D721Med (cell line): ENCODE measurements at regions not wholly inside any gene's neighbourhood (a gene's known extent, or its start where the extent isn't known, plus 50 kb on each side); places are given as distances from the start of the nearest gene placed in this dataset.

Source experiments
- DNase-seq: peaks from one replicate; pipeline ENCODE4 v3.0.0; 2011; ENCODE audit warnings: low spot score; ENCODE audit not compliant: insufficient read length
- FAIRE-seq: peaks from 2 replicates; lab custom pipeline; 2011; peaks lifted over from hg19 to GRCh38; lab: Jason Lieb, UNC
- CTCF ChIP-seq: IDR thresholded peaks from 2 replicates; pipeline ENCODE4 v1.5.1; 2012; ENCODE audit warnings: mild to moderate bottlenecking, control low read depth; ENCODE audit not compliant: insufficient read depth; ENCODE audit errors: missing control alignments

GRCh38 chr16:9249534-9249933, 158.1 kb downstream of the HAPSTR1 start:
- TF ChIP-seq CTCF: no peak
- FAIRE-seq (no peak), DNase-seq (no peak)

- no peak for TF ChIP-seq CTCF
- no peak for DNase-seq
Measured at GRCh38 chr16:9251026-9251425, 159.6 kb downstream of the HAPSTR1 start.

GRCh38 chr16:9254863-9255262, 163.4 kb downstream of the HAPSTR1 start:
- DNase-seq (no peak), FAIRE-seq (no peak)
- TF ChIP-seq CTCF: no peak

More at GRCh38 chr16:9251026-9251425, 159.6 kb downstream of the HAPSTR1 start:
- FAIRE-seq: no peak

GRCh38 chr16:9256196-9256595, 164.8 kb downstream of the HAPSTR1 start:
- peak; percentile 38 for TF ChIP-seq CTCF

GRCh38 chr16:9257843-9258242, 166.4 kb downstream of the HAPSTR1 start:
- DNase-seq: no peak
- TF ChIP-seq CTCF: no peak
- no peak for FAIRE-seq

More at GRCh38 chr16:9256196-9256595, 164.8 kb downstream of the HAPSTR1 start:
- FAIRE-seq (no peak), DNase-seq (no peak)

GRCh38 chr16:9258423-9259051, 167.1 kb downstream of the HAPSTR1 start:
- FAIRE-seq: no peak
- DNase-seq: peak; percentile 51

More at GRCh38 chr16:9258423-9259051, 167.1 kb downstream of the HAPSTR1 start:
- TF ChIP-seq CTCF: peak; percentile 59
